ENCODE measurements at regions not wholly inside any gene's neighbourhood (a gene's known extent, or its start where the extent isn't known, plus 50 kb on each side); places are given as distances from the start of the nearest gene placed in this dataset.

DNA sequence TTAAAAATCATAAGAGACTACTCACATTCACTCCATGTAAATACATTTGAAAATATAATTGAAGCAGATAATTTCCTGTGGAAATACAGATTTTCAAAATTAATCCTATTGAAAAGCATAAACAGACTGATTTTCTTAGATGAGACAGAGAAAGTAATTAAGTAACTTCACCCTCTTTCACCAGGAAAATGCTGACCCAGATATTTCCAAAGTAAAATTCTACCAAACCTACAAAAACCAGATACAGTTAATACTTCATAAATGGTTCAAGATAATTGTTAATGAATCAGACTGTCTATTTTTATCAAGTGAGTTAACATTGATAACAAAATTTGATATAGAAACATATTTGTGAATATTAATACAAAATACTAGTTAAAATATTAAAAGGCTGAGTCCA lies 233.5 kb upstream of the KHDRBS2 start:
- TF ChIP-seq, protein P1, sequence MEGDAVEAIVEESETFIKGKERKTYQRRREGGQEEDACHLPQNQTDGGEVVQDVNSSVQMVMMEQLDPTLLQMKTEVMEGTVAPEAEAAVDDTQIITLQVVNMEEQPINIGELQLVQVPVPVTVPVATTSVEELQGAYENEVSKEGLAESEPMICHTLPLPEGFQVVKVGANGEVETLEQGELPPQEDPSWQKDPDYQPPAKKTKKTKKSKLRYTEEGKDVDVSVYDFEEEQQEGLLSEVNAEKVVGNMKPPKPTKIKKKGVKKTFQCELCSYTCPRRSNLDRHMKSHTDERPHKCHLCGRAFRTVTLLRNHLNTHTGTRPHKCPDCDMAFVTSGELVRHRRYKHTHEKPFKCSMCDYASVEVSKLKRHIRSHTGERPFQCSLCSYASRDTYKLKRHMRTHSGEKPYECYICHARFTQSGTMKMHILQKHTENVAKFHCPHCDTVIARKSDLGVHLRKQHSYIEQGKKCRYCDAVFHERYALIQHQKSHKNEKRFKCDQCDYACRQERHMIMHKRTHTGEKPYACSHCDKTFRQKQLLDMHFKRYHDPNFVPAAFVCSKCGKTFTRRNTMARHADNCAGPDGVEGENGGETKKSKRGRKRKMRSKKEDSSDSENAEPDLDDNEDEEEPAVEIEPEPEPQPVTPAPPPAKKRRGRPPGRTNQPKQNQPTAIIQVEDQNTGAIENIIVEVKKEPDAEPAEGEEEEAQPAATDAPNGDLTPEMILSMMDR (conservative IDR thresholded peaks at IDR 0.05; ENCODE audit: low read depth, low read length) = no peak
- TF ChIP-seq EZH2 (IDR thresholded peaks at IDR 0.05; ENCODE audit: borderline replicate concordance, low read depth, low read length, poor library complexity, severe bottlenecking) = no peak

Data from A673 (cell line).